ENCODE measurements at regions not wholly inside any gene's neighbourhood (a gene's known extent, or its start where the extent isn't known, plus 50 kb on each side); places are given as distances from the start of the nearest gene placed in this dataset.

GRCh38 chr10:131431978-131432690 is 120.6 kb upstream of the TCERG1L start:
- H3K4me3 ChIP-seq, result no peak overlapping the region
- 78% methylated on average over 9 to 13 of the region's 16 CpGs for WGBS, 2 donors (ENCODE audit: low coverage in 1 of 2)

DNA sequence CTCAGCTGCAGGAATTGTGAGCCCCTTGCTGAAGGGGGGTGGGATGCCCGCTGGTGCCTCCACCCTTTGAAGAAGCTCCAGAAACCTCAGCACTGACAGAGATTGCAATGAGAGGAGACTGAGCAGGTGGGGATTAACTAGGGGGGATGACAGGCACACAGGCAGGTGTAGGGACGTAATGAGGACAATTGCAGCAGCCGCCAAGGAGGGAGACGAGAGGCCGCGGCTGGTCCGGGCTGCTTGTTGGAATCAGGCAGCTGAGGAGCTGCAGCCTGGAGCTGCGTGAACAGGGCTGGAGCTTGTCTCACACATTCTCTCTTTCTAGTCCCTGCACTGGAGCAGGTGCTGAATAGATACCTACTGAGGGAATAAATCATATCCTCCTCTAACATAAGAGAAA is 122.0 kb upstream of the TCERG1L start:
- H3K36me3 ChIP-seq, result no peaks in the 10 kb centered on the region
- peaks cover 41% of the 10 kb centered on the region for H3K27me3 ChIP-seq
- H3K4me1 ChIP-seq, result peaks cover 0 to 17% (median 0%) of the 10 kb centered on the region in 3 donors
- TF ChIP-seq, protein P1, sequence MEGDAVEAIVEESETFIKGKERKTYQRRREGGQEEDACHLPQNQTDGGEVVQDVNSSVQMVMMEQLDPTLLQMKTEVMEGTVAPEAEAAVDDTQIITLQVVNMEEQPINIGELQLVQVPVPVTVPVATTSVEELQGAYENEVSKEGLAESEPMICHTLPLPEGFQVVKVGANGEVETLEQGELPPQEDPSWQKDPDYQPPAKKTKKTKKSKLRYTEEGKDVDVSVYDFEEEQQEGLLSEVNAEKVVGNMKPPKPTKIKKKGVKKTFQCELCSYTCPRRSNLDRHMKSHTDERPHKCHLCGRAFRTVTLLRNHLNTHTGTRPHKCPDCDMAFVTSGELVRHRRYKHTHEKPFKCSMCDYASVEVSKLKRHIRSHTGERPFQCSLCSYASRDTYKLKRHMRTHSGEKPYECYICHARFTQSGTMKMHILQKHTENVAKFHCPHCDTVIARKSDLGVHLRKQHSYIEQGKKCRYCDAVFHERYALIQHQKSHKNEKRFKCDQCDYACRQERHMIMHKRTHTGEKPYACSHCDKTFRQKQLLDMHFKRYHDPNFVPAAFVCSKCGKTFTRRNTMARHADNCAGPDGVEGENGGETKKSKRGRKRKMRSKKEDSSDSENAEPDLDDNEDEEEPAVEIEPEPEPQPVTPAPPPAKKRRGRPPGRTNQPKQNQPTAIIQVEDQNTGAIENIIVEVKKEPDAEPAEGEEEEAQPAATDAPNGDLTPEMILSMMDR (IDR thresholded peaks at IDR 0.05), result no peak
- TF ChIP-seq POLR2A (IDR thresholded peaks at IDR 0.05), result no peak
- no peak for TF ChIP-seq POLR2AphosphoS5 (IDR thresholded peaks at IDR 0.05)
- no peak for TF ChIP-seq EP300 (IDR thresholded peaks at IDR 0.05)
- 60 to 80% methylated on average over 2 to 8 of the region's 8 CpGs for WGBS, 2 donors (ENCODE audit: low coverage in 1 of 2)
- H3K9me3 ChIP-seq, result no peaks in the 10 kb centered on the region
- H3K4me3 ChIP-seq, result no peak overlapping the region
- no peak overlapping the region for H3K27ac ChIP-seq
- ATAC-seq, result no peak

More at GRCh38 chr10:131431978-131432690, 120.6 kb upstream of the TCERG1L start:
- Histone ChIP-seq H3K9me3 (no peaks in the 10 kb centered on the region), H3K27ac (no peak overlapping the region), H3K27me3 (peaks cover 49% of the 10 kb centered on the region), H3K4me1 (peaks cover 0 to 16% (median 0%) of the 10 kb centered on the region in 3 donors), H3K36me3 (no peaks in the 10 kb centered on the region)
- ATAC-seq, result no peak
- no peak for TF ChIP-seq POLR2AphosphoS5 (IDR thresholded peaks at IDR 0.05)
- no peak for TF ChIP-seq POLR2A (IDR thresholded peaks at IDR 0.05)
- TF ChIP-seq EP300 (IDR thresholded peaks at IDR 0.05), result no peak
- TF ChIP-seq, protein P1 (IDR thresholded peaks at IDR 0.05), result no peak

GRCh38 chr10:131435232-131435631 is 123.7 kb upstream of the TCERG1L start:
- WGBS, 2 donors (ENCODE audit: low coverage in 1 of 2), result 89 to 93% methylated on average over 7 to 9 of the region's 9 CpGs
- Histone ChIP-seq H3K27me3 (peaks cover 26% of the 10 kb centered on the region), H3K4me3 (no peak overlapping the region), H3K27ac (no peak overlapping the region), H3K4me1 (peaks cover 0 to 17% (median 0%) of the 10 kb centered on the region in 3 donors), H3K36me3 (no peaks in the 10 kb centered on the region), H3K9me3 (no peaks in the 10 kb centered on the region)
- TF ChIP-seq EP300 (IDR thresholded peaks at IDR 0.05) (no peak), POLR2AphosphoS5 (IDR thresholded peaks at IDR 0.05) (no peak), POLR2A (IDR thresholded peaks at IDR 0.05) (no peak)
- TF ChIP-seq, protein P1 (IDR thresholded peaks at IDR 0.05), result no peak
- ATAC-seq, result no peak

DNA sequence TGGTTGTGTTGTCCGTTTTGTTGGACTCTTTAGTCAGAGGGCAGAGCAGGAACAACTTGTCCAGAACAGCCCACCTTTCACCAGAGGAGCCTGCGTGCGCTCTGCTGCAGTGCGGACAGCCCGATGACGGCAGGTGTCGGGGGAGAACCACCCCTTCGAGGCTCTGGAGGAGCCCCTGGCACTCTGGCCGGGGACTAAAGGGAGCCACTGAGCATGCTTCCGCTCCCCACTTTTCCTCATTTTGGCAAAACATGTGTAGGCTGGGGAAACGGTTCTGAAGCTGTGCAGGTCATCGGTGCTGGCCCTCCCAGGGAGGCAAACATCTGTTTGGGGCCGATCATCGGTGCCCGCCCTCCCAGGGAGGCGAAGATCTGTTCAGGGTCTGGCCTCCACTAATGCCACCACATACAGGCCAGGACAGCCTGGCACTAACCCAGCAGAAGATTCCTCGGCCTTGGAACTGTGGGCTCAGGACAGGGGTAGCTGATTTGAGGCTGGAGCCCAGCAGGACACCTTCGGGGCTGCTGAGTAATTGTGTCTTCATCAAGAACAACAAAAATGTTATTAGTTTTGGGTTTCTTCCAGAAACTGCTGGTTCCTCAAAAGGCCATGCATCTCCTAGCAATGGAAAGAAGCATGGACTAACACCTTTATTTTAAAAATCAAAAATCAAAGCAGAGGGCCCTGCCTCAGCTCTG is 124.4 kb upstream of the TCERG1L start:
- 80 to 91% methylated on average over 4 to 8 of the region's 18 CpGs for WGBS, 2 donors (ENCODE audit: low coverage in 1 of 2)
- TF ChIP-seq POLR2AphosphoS5 (IDR thresholded peaks at IDR 0.05) (no peak), POLR2A (IDR thresholded peaks at IDR 0.05) (no peak), EP300 (IDR thresholded peaks at IDR 0.05) (no peak)
- TF ChIP-seq, protein P1 (IDR thresholded peaks at IDR 0.05), result no peak
- H3K36me3 ChIP-seq, result no peaks in the 10 kb centered on the region
- H3K4me3 ChIP-seq, result no peak overlapping the region
- no peak overlapping the region for H3K27ac ChIP-seq
- ATAC-seq, result no peak
- H3K4me1 ChIP-seq, result peaks cover 0 to 17% (median 0%) of the 10 kb centered on the region in 3 donors
- H3K27me3 ChIP-seq, result peaks cover 26% of the 10 kb centered on the region
- H3K9me3 ChIP-seq, result no peaks in the 10 kb centered on the region

Data from gastroesophageal sphincter (tissue), 4 donors.